Breast epithelium (tissue), 3 donors: ENCODE measurements at regions not wholly inside any gene's neighbourhood (a gene's known extent, or its start where the extent isn't known, plus 50 kb on each side); places are given as distances from the start of the nearest gene placed in this dataset.

Source experiments
- CTCF ChIP-seq, 3 donors: fragments of 450-650 bp; IDR thresholded peaks; one replicate each; pipeline ENCODE4 v1.5.1; 2016 to 2017; ENCODE audit warnings: antibody characterized with exemption in 3 of 3, mild to moderate bottlenecking in 3 of 3, moderate library complexity in 3 of 3
- POLR2A ChIP-seq: fragments of 450-650 bp; IDR thresholded peaks from one replicate; pipeline ENCODE4 v1.6.1; 2016; ENCODE audit warnings: antibody characterized with exemption, mild to moderate bottlenecking, moderate library complexity

GRCh38 chr16:86252596-86252995 is 257.7 kb upstream of the FOXF1 start:
- TF ChIP-seq CTCF (IDR thresholded peaks at IDR 0.05) (no peak), POLR2A (no peak)
